Lung microvascular endothelial cell (primary cell): ENCODE measurements at regions not wholly inside any gene's neighbourhood (a gene's known extent, or its start where the extent isn't known, plus 50 kb on each side); places are given as distances from the start of the nearest gene placed in this dataset.

ENCODE experiments used
- DNase-seq, 2 donors: peaks; one replicate each; pipeline versions ENCODE4 v3.0.0 to v3.0.0-alpha.2; 2010; ENCODE audit warnings: low read depth in 2 of 2

DNA sequence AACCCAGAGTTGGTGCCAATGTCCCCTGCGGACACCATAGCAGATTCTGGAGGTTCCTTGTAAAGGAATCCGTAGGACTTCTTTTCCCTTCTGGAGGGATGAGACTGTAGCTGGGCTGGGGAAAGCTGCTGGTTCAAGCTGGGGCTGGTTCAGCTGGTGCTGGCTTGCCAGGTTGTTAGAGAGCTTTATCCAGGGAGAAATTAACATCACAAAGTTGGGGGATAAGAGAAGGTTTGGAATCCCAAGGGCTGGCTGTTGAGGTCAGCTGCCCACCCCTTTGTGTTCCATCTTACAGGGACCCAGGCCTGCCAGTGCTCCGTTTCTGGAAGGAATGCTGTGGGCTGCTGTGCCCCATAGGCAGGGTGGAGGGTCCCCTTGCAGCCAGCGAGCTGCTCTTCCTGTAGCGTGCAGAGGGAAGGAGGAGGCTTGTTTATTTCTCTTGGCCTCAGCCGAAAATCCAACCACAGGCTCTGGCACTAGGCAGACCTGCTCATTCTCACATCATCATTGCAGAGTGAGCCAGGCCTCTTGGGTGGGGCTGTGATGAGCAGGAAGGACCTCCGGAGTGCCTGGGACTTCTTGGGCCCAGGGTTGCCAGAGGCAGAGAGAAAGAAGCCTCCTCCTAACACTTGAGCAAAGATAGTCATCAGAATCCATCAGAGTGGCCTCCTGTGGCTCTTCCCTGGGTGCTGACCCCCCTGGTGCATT lies 251.1 kb downstream of the SEC14L1 start:
- DNase-seq, result peak; percentile 65 to 84

DNA sequence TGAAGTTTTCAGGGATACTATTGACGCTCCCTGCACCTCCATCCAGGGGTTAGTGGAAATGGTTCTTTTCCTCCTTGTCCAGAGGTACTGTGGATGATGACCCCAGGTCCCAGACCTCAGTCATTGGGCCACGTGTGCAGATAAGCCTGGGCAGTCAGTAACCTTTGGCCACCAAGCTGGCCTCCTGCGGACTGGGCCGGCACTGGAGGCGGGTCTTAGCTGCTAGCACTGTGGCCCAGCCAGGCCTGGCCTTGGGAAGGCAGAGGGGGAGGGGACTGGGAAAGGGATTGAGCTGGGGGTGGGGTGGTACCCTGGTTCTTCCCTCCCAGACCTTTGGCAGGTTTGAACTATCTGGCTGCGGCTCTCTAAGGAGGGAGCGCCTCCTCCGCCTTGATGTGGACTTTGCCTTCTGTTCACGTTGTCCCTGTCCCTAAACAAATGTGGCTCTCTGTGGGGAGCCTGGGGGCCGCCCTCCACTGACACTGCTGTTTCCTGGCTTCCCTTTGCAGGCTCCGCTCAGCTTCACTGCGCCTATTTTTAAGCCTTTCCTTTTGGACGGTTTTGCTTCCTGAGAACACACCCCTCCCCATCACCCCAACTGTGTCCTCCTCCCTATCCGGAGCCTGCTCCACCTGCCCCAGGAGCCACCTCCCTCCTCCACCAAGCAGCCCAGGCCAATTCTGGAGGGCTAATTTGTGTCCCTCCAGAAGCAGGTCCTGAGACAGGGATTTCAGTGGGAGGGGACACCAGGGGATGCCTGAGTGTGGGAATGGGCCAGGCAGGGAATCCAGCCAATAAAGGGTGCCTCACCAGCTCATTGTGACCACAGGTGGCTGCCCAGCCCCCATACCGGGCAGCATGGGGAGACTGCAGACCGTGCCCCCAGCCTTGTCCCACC lies 251.9 kb downstream of the SEC14L1 start:
- DNase-seq, result peak in 1 of 2 donors; percentile 64

GRCh38 chr17:77393274-77393600 lies 252.5 kb downstream of the SEC14L1 start:
- DNase-seq, result no peak

DNA sequence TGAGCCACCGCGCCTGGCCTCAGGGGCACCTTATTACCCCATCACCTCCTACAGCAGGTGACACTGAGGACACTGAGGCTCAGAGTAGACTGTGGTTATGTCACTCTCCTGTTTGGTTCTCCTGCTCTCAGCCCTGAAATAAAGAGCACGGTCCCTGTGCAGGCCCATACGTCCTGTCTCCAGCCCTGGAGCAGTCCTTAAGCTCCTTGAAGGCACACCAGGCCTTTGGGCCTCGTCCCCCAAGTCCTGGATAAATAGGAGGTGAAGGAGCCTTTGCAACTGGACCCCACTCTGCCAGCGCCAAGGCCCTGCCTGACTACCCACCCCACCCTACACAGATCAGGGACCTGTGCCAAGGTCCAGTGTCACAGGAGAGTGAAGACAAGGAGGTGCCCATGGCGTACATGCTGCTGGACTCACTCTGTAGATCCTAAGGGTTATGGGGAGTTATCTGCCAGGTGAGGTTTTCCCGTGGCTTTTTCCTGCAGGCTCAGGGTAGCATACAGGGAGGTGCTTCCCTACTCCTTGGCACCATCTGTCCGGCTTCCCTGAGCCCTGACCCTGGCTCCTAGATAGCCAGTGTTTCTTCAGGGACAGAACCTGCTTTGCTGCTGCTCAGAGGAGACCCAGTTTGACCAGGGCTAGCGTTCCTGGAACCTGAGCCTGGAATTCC lies 253.2 kb downstream of the SEC14L1 start:
- DNase-seq, result no peak

GRCh38 chr17:77394540-77395295 lies 253.9 kb downstream of the SEC14L1 start:
- DNase-seq, result peak; percentile 32 to 38

DNA sequence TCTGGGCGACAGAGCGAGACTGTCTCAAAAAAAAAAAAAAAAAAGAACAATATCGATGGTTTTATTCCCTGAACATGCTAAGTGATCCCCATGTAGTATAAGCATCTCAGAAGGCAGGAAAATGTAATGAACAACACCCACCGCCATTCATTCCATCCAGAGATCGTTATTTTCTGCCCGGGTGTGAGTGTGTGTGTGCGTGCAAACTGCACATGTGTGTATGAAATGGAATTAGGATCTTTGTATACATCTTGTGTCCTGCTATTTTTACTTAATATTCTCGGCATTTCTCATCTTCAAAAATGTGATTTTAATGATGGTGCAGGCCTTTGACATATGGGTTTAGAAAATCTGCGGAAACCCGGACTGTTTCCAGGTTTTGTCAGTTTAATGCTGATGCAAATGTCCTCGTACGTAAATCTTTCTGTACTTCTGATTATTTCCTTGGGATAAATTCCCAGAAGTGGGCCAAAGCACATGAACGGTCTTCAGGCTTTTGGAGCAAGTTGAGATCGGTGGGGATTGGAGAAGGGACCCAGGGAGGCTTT lies 254.8 kb downstream of the SEC14L1 start:
- DNase-seq, result no peak

- no peak for DNase-seq
Observed at GRCh38 chr17:77396610-77397009, 255.8 kb downstream of the SEC14L1 start.

DNA sequence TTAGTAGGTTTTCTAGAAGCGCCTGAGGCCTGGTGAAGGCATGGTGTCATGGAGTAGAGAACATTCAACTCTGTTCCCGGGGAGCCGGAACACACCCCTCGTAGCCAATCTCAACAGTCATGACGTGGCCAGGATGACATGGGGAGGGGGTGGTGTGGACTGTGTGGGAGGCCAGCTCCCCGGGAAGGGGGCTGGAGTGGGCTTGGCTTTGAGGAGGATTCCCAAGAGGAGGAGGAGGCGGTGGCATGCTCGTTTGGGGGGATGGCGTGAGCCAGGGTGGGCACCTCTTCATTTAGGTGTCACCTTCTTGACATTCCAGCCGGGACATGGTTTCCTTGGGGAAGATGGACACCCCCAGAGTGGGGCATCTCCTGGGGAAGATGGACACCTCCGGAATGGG lies 257.5 kb downstream of the SEC14L1 start:
- no peak for DNase-seq

- no peak for DNase-seq
Observed at GRCh38 chr17:77399319-77399957, 258.7 kb downstream of the SEC14L1 start.

GRCh38 chr17:77400445-77400870 lies 259.7 kb downstream of the SEC14L1 start:
- peak; percentile 64 to 83 for DNase-seq

GRCh38 chr17:77402159-77402731 lies 261.5 kb downstream of the SEC14L1 start:
- DNase-seq, result no peak

DNA sequence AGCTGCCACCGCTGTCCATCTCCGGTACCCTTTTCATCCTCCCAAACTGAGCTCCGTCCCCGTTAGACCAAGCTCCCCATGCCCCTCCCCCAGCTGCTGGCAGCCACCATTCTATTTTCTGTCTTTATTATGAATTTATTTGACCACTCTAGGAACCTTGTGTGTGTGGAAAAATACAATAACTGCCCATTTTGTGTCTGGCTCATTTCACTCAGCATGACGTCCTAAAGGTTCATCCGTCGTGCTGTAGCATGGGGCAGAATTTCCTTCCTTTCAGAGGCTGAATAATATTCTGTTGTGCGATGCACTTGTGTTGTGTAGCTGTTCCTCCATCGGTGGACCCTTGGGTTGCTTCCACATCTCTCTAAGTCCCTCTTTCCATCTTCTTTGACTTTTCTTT lies 263.1 kb downstream of the SEC14L1 start:
- peak in 1 of 2 donors; percentile 94 for DNase-seq

- DNase-seq, result peak; percentile 91 to 96
Observed at GRCh38 chr17:77404812-77405581, 264.2 kb downstream of the SEC14L1 start.

DNA sequence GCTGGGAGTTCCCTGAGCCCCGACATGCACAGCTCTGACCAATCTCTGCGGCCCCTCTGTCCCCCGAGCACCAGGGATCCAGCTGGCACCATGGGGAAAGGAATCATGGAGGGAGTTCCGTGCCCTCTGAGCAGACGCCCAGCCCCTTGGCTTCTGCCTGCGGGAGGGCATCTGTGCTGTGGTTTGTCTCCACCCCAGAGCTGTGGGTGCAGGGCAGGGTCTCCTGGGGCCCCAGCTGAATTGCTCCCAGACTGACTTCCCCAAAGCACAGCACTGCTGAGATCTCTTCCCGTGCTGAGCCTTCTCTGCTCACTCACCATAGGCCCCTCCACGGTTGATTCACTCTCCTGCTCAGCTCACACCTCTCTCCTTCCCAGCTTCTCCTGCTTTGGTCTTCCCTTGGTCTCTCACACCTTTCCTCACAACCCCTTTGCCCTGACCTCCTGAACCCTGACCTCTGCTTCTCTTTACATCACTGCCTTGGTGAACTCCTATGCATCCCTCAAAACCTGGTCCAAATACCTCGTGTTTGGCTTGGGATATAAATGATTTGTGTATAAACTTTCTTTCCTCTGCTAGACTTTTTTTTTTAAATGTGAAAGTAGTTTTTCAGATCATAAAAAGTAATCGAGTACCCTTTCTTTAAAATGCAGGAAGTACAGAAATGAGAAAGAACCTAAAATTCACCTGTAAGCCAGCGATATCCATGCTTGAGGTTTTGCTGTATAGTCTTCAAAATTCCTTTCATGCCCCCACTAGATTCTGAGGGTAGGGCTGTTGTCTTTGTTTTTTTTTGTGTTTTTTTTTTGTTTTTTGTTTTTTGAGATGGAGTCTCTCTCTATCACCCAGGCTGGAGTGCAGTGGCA lies 265.3 kb downstream of the SEC14L1 start:
- DNase-seq, result no peak

- no peak for DNase-seq
Observed at GRCh38 chr17:77407321-77408277, 266.8 kb downstream of the SEC14L1 start.

- no peak for DNase-seq
Observed at GRCh38 chr17:77408284-77408683, 267.5 kb downstream of the SEC14L1 start.
